ENCODE measurements at regions not wholly inside any gene's neighbourhood (a gene's known extent, or its start where the extent isn't known, plus 50 kb on each side); places are given as distances from the start of the nearest gene placed in this dataset.

- intact Hi-C loops (cut with micrococcal nuclease) = no loop called here
- H3K9me3 Mint-ChIP-seq = no peaks in the 10 kb centered on the region
- H3K4me1 Mint-ChIP-seq (ENCODE audit: low read depth) = no peaks in the 10 kb centered on the region
- no peaks in the 10 kb centered on the region for H3K36me3 Mint-ChIP-seq
- DNase-seq = no peak
- ChIA-PET POLR2A (no interaction called here), CTCF (interaction anchor here (1.3 kb wide), 1 partner anchor 60 kb away, joined by 3 read pairs; no protein-coding TSS in a partner anchor)
- no peak overlapping the region for H3K4me3 Mint-ChIP-seq
- H3K27me3 Mint-ChIP-seq = peaks cover 2% of the 10 kb centered on the region
- H3K27ac Mint-ChIP-seq = no peak overlapping the region
Observed at GRCh38 chr21:30104241-30104640, 62.4 kb downstream of the CLDN17 start.

DNA sequence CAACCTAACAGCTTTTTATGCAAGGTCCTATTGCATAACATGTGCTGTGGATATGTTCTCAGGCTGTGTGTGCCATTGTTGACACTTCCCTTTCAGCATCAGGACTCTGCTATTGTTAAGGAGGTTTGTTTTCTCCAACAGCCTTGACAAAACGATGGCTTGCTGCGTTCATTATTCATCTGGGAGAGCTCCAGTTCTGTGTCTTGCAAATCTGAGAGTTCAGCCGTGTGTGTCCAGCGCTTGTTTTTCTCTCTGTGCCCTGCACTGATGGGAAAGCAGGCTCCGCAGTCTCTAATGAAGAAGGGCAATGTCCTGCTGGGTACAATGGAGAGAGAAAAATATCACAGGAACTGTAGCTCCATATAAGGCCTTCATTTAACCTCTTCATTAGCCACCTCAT lies 63.7 kb downstream of the CLDN17 start:
- Mint-ChIP-seq H3K27me3 (peaks cover 2% of the 10 kb centered on the region), H3K36me3 (no peaks in the 10 kb centered on the region)
- POLR2A ChIA-PET = no interaction called here

GRCh38 chr21:30101967-30102366 lies 64.6 kb downstream of the CLDN17 start:
- Mint-ChIP-seq H3K36me3 (no peaks in the 10 kb centered on the region), H3K27me3 (peaks cover 2% of the 10 kb centered on the region), H3K4me1 (ENCODE audit: low read depth) (no peaks in the 10 kb centered on the region), H3K27ac (no peak overlapping the region), H3K9me3 (no peaks in the 10 kb centered on the region), H3K4me3 (no peak overlapping the region)
- ChIA-PET POLR2A (no interaction called here), CTCF (no interaction called here)
- intact Hi-C loops (cut with micrococcal nuclease) = no loop called here
- DNase-seq = no peak

More for the DNA sequence above, 63.7 kb downstream of the CLDN17 start:
- intact Hi-C loops (cut with micrococcal nuclease) = no loop called here
- H3K27ac Mint-ChIP-seq = no peak overlapping the region
- CTCF ChIA-PET = interaction anchor here (1.3 kb wide), 1 partner anchor 59 kb away, joined by 3 read pairs; no protein-coding TSS in a partner anchor
- no peaks in the 10 kb centered on the region for H3K4me1 Mint-ChIP-seq (ENCODE audit: low read depth)
- DNase-seq = no peak
- H3K4me3 Mint-ChIP-seq = no peak overlapping the region
- H3K9me3 Mint-ChIP-seq = no peaks in the 10 kb centered on the region

- peaks cover 2% of the 10 kb centered on the region for H3K27me3 Mint-ChIP-seq
- H3K36me3 Mint-ChIP-seq = no peaks in the 10 kb centered on the region
- H3K9me3 Mint-ChIP-seq = no peaks in the 10 kb centered on the region
- ChIA-PET POLR2A (no interaction called here), CTCF (no interaction called here)
- DNase-seq = no peak
- H3K27ac Mint-ChIP-seq = no peak overlapping the region
- no peaks in the 10 kb centered on the region for H3K4me1 Mint-ChIP-seq (ENCODE audit: low read depth)
- no peak overlapping the region for H3K4me3 Mint-ChIP-seq
- intact Hi-C loops (cut with micrococcal nuclease) = no loop called here
Observed at GRCh38 chr21:30097791-30098190, 68.8 kb downstream of the CLDN17 start.

GRCh38 chr21:30083225-30083945 lies 83.2 kb downstream of the CLDN17 start:
- Mint-ChIP-seq H3K4me1 (ENCODE audit: low read depth) (no peaks in the 10 kb centered on the region), H3K36me3 (no peaks in the 10 kb centered on the region), H3K9me3 (peaks cover 2% of the 10 kb centered on the region), H3K27me3 (peaks cover 2% of the 10 kb centered on the region), H3K4me3 (no peak overlapping the region), H3K27ac (no peak overlapping the region)
- DNase-seq = no peak
- intact Hi-C loops (cut with micrococcal nuclease) = no loop called here
- CTCF ChIA-PET = interaction anchor here (1.6 kb wide), 1 partner anchor 39 kb away, joined by 3 read pairs; no protein-coding TSS in a partner anchor
- POLR2A ChIA-PET = no interaction called here

- Mint-ChIP-seq H3K27ac (no peak overlapping the region), H3K4me3 (no peak overlapping the region), H3K4me1 (ENCODE audit: low read depth) (no peaks in the 10 kb centered on the region), H3K9me3 (peaks cover 2% of the 10 kb centered on the region), H3K36me3 (no peaks in the 10 kb centered on the region), H3K27me3 (peaks cover under 1% of the 10 kb centered on the region)
- ChIA-PET CTCF (no interaction called here), POLR2A (no interaction called here)
- intact Hi-C loops (cut with micrococcal nuclease) = no loop called here
- DNase-seq = no peak
Observed at GRCh38 chr21:30081506-30081905, 85.1 kb downstream of the CLDN17 start.

GRCh38 chr21:30072496-30072895 lies 94.1 kb downstream of the CLDN17 start:
- ChIA-PET POLR2A (no interaction called here), CTCF (no interaction called here)
- Mint-ChIP-seq H3K4me3 (no peak overlapping the region), H3K9me3 (peaks cover 15% of the 10 kb centered on the region), H3K27ac (no peak overlapping the region), H3K27me3 (peaks cover 4% of the 10 kb centered on the region), H3K4me1 (ENCODE audit: low read depth) (no peaks in the 10 kb centered on the region), H3K36me3 (no peaks in the 10 kb centered on the region)
- no peak for DNase-seq
- intact Hi-C loops (cut with micrococcal nuclease) = no loop called here

DNA sequence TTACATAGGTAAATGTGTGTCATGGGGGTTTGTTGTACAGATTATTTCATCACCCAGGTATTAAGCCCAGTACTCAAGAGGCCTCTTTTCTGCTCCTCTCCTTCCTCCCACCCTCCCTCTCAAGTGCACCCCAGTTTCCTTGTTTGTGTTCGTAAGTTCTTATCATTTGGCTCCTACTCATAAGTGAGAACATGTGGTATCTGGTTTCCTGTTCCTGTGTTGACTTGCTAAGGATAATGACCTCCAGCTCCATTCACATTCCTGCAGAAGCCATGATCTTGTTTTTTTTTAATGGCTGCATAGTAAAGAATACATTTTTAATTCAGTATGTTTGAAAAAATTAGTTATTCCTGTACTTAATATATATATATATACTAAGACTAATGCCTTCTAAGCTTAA lies 107.7 kb downstream of the CLDN17 start:
- no peak overlapping the region for H3K27ac Mint-ChIP-seq

GRCh38 chr21:30057108-30057507 lies 109.5 kb downstream of the CLDN17 start:
- Mint-ChIP-seq H3K4me1 (ENCODE audit: low read depth) (no peaks in the 10 kb centered on the region), H3K36me3 (no peaks in the 10 kb centered on the region), H3K27ac (no peak overlapping the region), H3K27me3 (no peaks in the 10 kb centered on the region), H3K4me3 (no peak overlapping the region), H3K9me3 (no peaks in the 10 kb centered on the region)
- no peak for DNase-seq
- ChIA-PET POLR2A (no interaction called here), CTCF (interaction anchor here (1.5 kb wide), 1 partner anchor 13 kb away, joined by 11 read pairs; no protein-coding TSS in a partner anchor)
- intact Hi-C loops (cut with micrococcal nuclease) = no loop called here

More for the DNA sequence above, 107.7 kb downstream of the CLDN17 start:
- no peak for DNase-seq
- intact Hi-C loops (cut with micrococcal nuclease) = no loop called here
- no peaks in the 10 kb centered on the region for H3K36me3 Mint-ChIP-seq
- CTCF ChIA-PET = interaction anchor here (2.1 kb wide), 1 partner anchor 15 kb away, joined by 9 read pairs; no protein-coding TSS in a partner anchor
- H3K4me1 Mint-ChIP-seq (ENCODE audit: low read depth) = no peaks in the 10 kb centered on the region
- no peaks in the 10 kb centered on the region for H3K9me3 Mint-ChIP-seq
- H3K4me3 Mint-ChIP-seq = no peak overlapping the region
- POLR2A ChIA-PET = no interaction called here
- H3K27me3 Mint-ChIP-seq = no peaks in the 10 kb centered on the region

- CTCF ChIA-PET = no interaction called here
- POLR2A ChIA-PET = no interaction called here
- Mint-ChIP-seq H3K27me3 (peaks cover 2% of the 10 kb centered on the region), H3K4me3 (no peak overlapping the region), H3K9me3 (no peaks in the 10 kb centered on the region), H3K36me3 (no peaks in the 10 kb centered on the region), H3K27ac (no peak overlapping the region), H3K4me1 (ENCODE audit: low read depth) (no peaks in the 10 kb centered on the region)
- no peak for DNase-seq
- intact Hi-C loops (cut with micrococcal nuclease) = no loop called here
Observed at GRCh38 chr21:30048570-30048969, 108.8 kb upstream of the GRIK1 start.

GRCh38 chr21:30044447-30045064 lies 104.8 kb upstream of the GRIK1 start:
- CTCF ChIA-PET = interaction anchor here (1.1 to 2.7 kb wide), 10 partner anchors 10 to 1042 kb away, joined by 3 to 11 read pairs (median 7); no protein-coding TSS in a partner anchor
- no peak overlapping the region for H3K27ac Mint-ChIP-seq
- intact Hi-C loops (cut with micrococcal nuclease) = loop anchor here (1.0 kb wide), 1 partner anchor 150 kb away; no protein-coding TSS in a partner anchor
- DNase-seq = no peak
- POLR2A ChIA-PET = no interaction called here
- peaks cover 2% of the 10 kb centered on the region for H3K27me3 Mint-ChIP-seq
- no peaks in the 10 kb centered on the region for H3K4me1 Mint-ChIP-seq (ENCODE audit: low read depth)
- peaks cover 11% of the 10 kb centered on the region for H3K9me3 Mint-ChIP-seq
- H3K36me3 Mint-ChIP-seq = no peaks in the 10 kb centered on the region
- no peak overlapping the region for H3K4me3 Mint-ChIP-seq

DNA sequence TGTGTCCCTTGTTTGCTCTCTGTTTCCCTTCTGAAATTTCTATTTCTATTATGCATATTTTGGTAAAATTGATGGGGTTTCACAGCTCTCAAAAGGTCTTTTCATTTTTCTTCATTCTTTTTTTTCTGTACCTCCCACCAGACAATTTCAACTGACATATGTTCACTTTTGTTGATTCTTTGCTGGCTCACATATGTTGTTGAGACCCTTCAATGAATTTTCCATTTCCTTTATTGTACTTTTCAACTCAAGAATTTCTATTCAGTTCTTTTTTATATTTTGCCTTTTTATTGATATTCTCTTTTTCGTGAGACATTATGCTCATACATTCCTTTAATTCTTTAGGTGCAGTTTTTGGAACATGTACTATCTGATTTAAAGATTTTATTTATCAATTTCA lies 102.6 kb upstream of the GRIK1 start:
- no peaks in the 10 kb centered on the region for H3K4me1 Mint-ChIP-seq (ENCODE audit: low read depth)
- intact Hi-C loops (cut with micrococcal nuclease) = no loop called here
- H3K27me3 Mint-ChIP-seq = peaks cover 2% of the 10 kb centered on the region
- peaks cover 11% of the 10 kb centered on the region for H3K9me3 Mint-ChIP-seq
- CTCF ChIA-PET = interaction anchor here (0.5 to 2.7 kb wide), 4 partner anchors 11 to 192 kb away, joined by 3 to 9 read pairs (median 5); no protein-coding TSS in a partner anchor
- H3K36me3 Mint-ChIP-seq = no peaks in the 10 kb centered on the region
- no peak overlapping the region for H3K27ac Mint-ChIP-seq
- DNase-seq = no peak
- POLR2A ChIA-PET = no interaction called here
- no peak overlapping the region for H3K4me3 Mint-ChIP-seq

- DNase-seq = no peak
- POLR2A ChIA-PET = no interaction called here
- intact Hi-C loops (cut with micrococcal nuclease) = no loop called here
Observed at GRCh38 chr21:30033441-30033840, 93.6 kb upstream of the GRIK1 start.

More at GRCh38 chr21:30033441-30033840, 93.6 kb upstream of the GRIK1 start:
- CTCF ChIA-PET = no interaction called here
- Mint-ChIP-seq H3K36me3 (no peaks in the 10 kb centered on the region), H3K27ac (no peak overlapping the region), H3K4me3 (no peak overlapping the region), H3K27me3 (no peaks in the 10 kb centered on the region), H3K9me3 (no peaks in the 10 kb centered on the region), H3K4me1 (ENCODE audit: low read depth) (no peaks in the 10 kb centered on the region)

Data from activated CD4-positive, alpha-beta memory T cell treated with anti-CD3 and anti-CD28 coated beads for 36 hours (primary cell).